PFSK-1 (cell line): ENCODE measurements at regions not wholly inside any gene's neighbourhood (a gene's known extent, or its start where the extent isn't known, plus 50 kb on each side); places are given as distances from the start of the nearest gene placed in this dataset.

Source experiments
- FOXP2 ChIP-seq: optimal IDR thresholded peaks from 2 replicates; pipeline ENCODE3; 2011; ENCODE audit warnings: borderline replicate concordance, control low read depth, inconsistent platforms; ENCODE audit not compliant: insufficient read depth; ENCODE audit errors: extremely low read length, extremely low read depth
- POLR2AphosphoS5 ChIP-seq: IDR thresholded peaks from 2 replicates; pipeline ENCODE4 v1.6.1; 2012; ENCODE audit warnings: low read depth, mild to moderate bottlenecking, control low read depth, low read length, moderate library complexity
- SIN3A ChIP-seq: IDR thresholded peaks from 2 replicates; pipeline ENCODE4 v1.6.1; 2012; ENCODE audit warnings: mild to moderate bottlenecking, low read length, moderate library complexity, borderline replicate concordance; ENCODE audit not compliant: insufficient read depth
- TAF1 ChIP-seq: IDR thresholded peaks from 2 replicates; pipeline ENCODE4 v1.6.1; 2012; ENCODE audit warnings: low read length, control low read depth, borderline replicate concordance; ENCODE audit not compliant: insufficient read depth
- TF ChIP-seq, protein P1 (sequence below), 2 experiments: IDR thresholded peaks; 2 replicates each; pipeline versions ENCODE4 v1.6.1 to v1.8.0; 2011 to 2012; ENCODE audit warnings: low read depth in 2 of 2, low read length in 2 of 2, control low read depth in 1 of 2, inconsistent platforms in 1 of 2, mild to moderate bottlenecking in 1 of 2, moderate library complexity in 1 of 2; ENCODE audit not compliant: insufficient read depth in 1 of 2

DNA sequence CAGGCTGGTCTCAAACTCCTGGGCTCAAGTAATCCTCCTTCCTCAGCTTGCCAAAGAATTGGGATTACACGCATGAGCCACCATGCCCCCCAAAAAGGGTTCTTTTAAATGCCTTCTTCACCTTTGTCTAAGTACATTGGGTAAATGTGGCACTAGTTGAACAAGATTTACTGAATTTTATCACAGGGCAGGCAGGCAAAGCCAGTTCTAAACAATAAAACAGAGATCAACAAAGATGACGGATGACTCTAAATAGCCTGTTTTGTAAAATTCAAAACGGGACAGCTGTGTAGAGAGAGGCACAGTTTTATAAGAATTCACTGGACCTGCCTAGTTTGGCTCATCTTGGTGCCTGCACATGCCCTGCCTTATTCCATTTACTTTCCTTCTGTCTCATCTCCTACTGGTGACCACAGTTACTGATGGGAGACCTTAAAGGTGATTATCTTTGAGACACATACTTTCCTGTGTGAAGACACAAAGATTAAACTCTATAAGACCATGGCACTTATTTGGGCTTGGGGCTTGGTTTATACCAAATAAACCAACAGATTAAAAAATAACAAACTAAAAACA lies 149.6 kb upstream of the DMRT1 start:
- no peak for TF ChIP-seq SIN3A
- no peak for TF ChIP-seq POLR2AphosphoS5
- TF ChIP-seq TAF1: no peak
- TF ChIP-seq, protein P1, sequence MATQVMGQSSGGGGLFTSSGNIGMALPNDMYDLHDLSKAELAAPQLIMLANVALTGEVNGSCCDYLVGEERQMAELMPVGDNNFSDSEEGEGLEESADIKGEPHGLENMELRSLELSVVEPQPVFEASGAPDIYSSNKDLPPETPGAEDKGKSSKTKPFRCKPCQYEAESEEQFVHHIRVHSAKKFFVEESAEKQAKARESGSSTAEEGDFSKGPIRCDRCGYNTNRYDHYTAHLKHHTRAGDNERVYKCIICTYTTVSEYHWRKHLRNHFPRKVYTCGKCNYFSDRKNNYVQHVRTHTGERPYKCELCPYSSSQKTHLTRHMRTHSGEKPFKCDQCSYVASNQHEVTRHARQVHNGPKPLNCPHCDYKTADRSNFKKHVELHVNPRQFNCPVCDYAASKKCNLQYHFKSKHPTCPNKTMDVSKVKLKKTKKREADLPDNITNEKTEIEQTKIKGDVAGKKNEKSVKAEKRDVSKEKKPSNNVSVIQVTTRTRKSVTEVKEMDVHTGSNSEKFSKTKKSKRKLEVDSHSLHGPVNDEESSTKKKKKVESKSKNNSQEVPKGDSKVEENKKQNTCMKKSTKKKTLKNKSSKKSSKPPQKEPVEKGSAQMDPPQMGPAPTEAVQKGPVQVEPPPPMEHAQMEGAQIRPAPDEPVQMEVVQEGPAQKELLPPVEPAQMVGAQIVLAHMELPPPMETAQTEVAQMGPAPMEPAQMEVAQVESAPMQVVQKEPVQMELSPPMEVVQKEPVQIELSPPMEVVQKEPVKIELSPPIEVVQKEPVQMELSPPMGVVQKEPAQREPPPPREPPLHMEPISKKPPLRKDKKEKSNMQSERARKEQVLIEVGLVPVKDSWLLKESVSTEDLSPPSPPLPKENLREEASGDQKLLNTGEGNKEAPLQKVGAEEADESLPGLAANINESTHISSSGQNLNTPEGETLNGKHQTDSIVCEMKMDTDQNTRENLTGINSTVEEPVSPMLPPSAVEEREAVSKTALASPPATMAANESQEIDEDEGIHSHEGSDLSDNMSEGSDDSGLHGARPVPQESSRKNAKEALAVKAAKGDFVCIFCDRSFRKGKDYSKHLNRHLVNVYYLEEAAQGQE (IDR thresholded peaks at IDR 0.05; ENCODE audit: insufficient read depth in 1 of 2, low read depth in 2 of 2, low read length in 2 of 2): no peak
- TF ChIP-seq FOXP2: no peak
